ENCODE measurements at regions not wholly inside any gene's neighbourhood (a gene's known extent, or its start where the extent isn't known, plus 50 kb on each side); places are given as distances from the start of the nearest gene placed in this dataset.

- DNase-seq = no peak
Observed at GRCh38 chr10:8233832-8234259, 179.4 kb downstream of the GATA3 start.

- no peak for DNase-seq
Observed at GRCh38 chr10:8235253-8236027, 181.0 kb downstream of the GATA3 start.

GRCh38 chr10:8238986-8239385, 184.5 kb downstream of the GATA3 start:
- no peak for DNase-seq

- no peak for DNase-seq
Observed at GRCh38 chr10:8240861-8241260, 186.4 kb downstream of the GATA3 start.

GRCh38 chr10:8242295-8242872, 187.9 kb downstream of the GATA3 start:
- no peak for DNase-seq

- DNase-seq = no peak
Observed at GRCh38 chr10:8245131-8245813, 190.8 kb downstream of the GATA3 start.

GRCh38 chr10:8245814-8246142, 191.3 kb downstream of the GATA3 start:
- DNase-seq = no peak

- DNase-seq = no peak
Observed at GRCh38 chr10:8246548-8246947, 192.1 kb downstream of the GATA3 start.

- DNase-seq = no peak
Observed at GRCh38 chr10:8247191-8247590, 192.7 kb downstream of the GATA3 start.

GRCh38 chr10:8248868-8249267, 194.4 kb downstream of the GATA3 start:
- no peak for DNase-seq

GRCh38 chr10:8254350-8254749, 199.9 kb downstream of the GATA3 start:
- DNase-seq = no peak

- no peak for DNase-seq
Observed at GRCh38 chr10:8255301-8255700, 200.8 kb downstream of the GATA3 start.

- no peak for DNase-seq
Observed at GRCh38 chr10:8260645-8261044, 206.2 kb downstream of the GATA3 start.

GRCh38 chr10:8262317-8262716, 207.8 kb downstream of the GATA3 start:
- DNase-seq = no peak

- no peak for DNase-seq
Observed at GRCh38 chr10:8269976-8270375, 215.5 kb downstream of the GATA3 start.

GRCh38 chr10:8272794-8273425, 218.4 kb downstream of the GATA3 start:
- no peak for DNase-seq

GRCh38 chr10:8273749-8274148, 219.3 kb downstream of the GATA3 start:
- DNase-seq = no peak

GRCh38 chr10:8275911-8276310, 221.4 kb downstream of the GATA3 start:
- no peak for DNase-seq

GRCh38 chr10:8278099-8278498, 223.6 kb downstream of the GATA3 start:
- DNase-seq = no peak

- no peak for DNase-seq
Observed at GRCh38 chr10:8279598-8279997, 225.1 kb downstream of the GATA3 start.

GRCh38 chr10:8280946-8281345, 226.5 kb downstream of the GATA3 start:
- DNase-seq = no peak

GRCh38 chr10:8282340-8282739, 227.9 kb downstream of the GATA3 start:
- DNase-seq = no peak

- no peak for DNase-seq
Observed at GRCh38 chr10:8283166-8283905, 228.8 kb downstream of the GATA3 start.

All from amniotic stem cell (primary cell).